ENCODE measurements at regions not wholly inside any gene's neighbourhood (a gene's known extent, or its start where the extent isn't known, plus 50 kb on each side); places are given as distances from the start of the nearest gene placed in this dataset.

- Histone ChIP-seq H3K4me3 (no peak overlapping the region), H3K9me3 (no peaks in the 10 kb centered on the region), H3K4me1 (no peaks in the 10 kb centered on the region), H3K36me3 (no peaks in the 10 kb centered on the region), H3K27ac (no peak overlapping the region), H3K27me3 (no peaks in the 10 kb centered on the region)
- ATAC-seq (no peak), DNase-seq (no peak)
- no peak for TF ChIP-seq CTCF (IDR thresholded peaks at IDR 0.05)
- intact Hi-C loops (cut with DNase I) = no loop called here
Measured at GRCh38 chr4:156545003-156545785, 426.4 kb downstream of the PDGFC start.

GRCh38 chr4:156539376-156539775 is 432.2 kb downstream of the PDGFC start:
- no peak for TF ChIP-seq CTCF (IDR thresholded peaks at IDR 0.05)
- H3K4me1 ChIP-seq = no peaks in the 10 kb centered on the region
- no peaks in the 10 kb centered on the region for H3K27me3 ChIP-seq
- intact Hi-C loops (cut with DNase I) = no loop called here
- DNase-seq (no peak), ATAC-seq (no peak)
- H3K9me3 ChIP-seq = no peaks in the 10 kb centered on the region
- H3K27ac ChIP-seq = no peak overlapping the region
- no peak overlapping the region for H3K4me3 ChIP-seq
- no peaks in the 10 kb centered on the region for H3K36me3 ChIP-seq

GRCh38 chr4:156538651-156539257 is 432.8 kb downstream of the PDGFC start:
- no peak for DNase-seq
- H3K4me1 ChIP-seq = no peaks in the 10 kb centered on the region
- intact Hi-C loops (cut with DNase I) = no loop called here
- H3K4me3 ChIP-seq = no peak overlapping the region
- H3K36me3 ChIP-seq = no peaks in the 10 kb centered on the region
- TF ChIP-seq CTCF (IDR thresholded peaks at IDR 0.05) = no peak
- ATAC-seq = no peak
- no peaks in the 10 kb centered on the region for H3K9me3 ChIP-seq
- H3K27me3 ChIP-seq = no peaks in the 10 kb centered on the region
- no peak overlapping the region for H3K27ac ChIP-seq

- DNase-seq (no peak), ATAC-seq (no peak)
- Histone ChIP-seq H3K36me3 (no peaks in the 10 kb centered on the region), H3K27me3 (no peaks in the 10 kb centered on the region), H3K4me3 (no peak overlapping the region), H3K27ac (no peak overlapping the region), H3K4me1 (no peaks in the 10 kb centered on the region), H3K9me3 (no peaks in the 10 kb centered on the region)
- TF ChIP-seq CTCF (IDR thresholded peaks at IDR 0.05) = no peak
- intact Hi-C loops (cut with DNase I) = no loop called here
Measured at GRCh38 chr4:156538210-156538609, 433.4 kb downstream of the PDGFC start.

- ATAC-seq (no peak), DNase-seq (no peak)
- TF ChIP-seq CTCF (IDR thresholded peaks at IDR 0.05) = no peak
- no peak overlapping the region for H3K27ac ChIP-seq
- no peaks in the 10 kb centered on the region for H3K9me3 ChIP-seq
- H3K36me3 ChIP-seq = no peaks in the 10 kb centered on the region
- intact Hi-C loops (cut with DNase I) = no loop called here
- no peak overlapping the region for H3K4me3 ChIP-seq
- no peaks in the 10 kb centered on the region for H3K4me1 ChIP-seq
- H3K27me3 ChIP-seq = no peaks in the 10 kb centered on the region
Measured at GRCh38 chr4:156537286-156537685, 434.3 kb downstream of the PDGFC start.
